Osteoblast (primary cell): ENCODE measurements at regions not wholly inside any gene's neighbourhood (a gene's known extent, or its start where the extent isn't known, plus 50 kb on each side); places are given as distances from the start of the nearest gene placed in this dataset.

ENCODE experiments used
- DNase-seq: peaks from one replicate; pipeline ENCODE4 v3.0.0; 2011; ENCODE audit warnings: low spot score, mixed read lengths; ENCODE audit not compliant: insufficient read length; ENCODE audit errors: missing footprints
- H2AFZ ChIP-seq: 2 replicates; pipeline ENCODE4 v1.6.0; 2011; ENCODE audit warnings: mild to moderate bottlenecking, low read length
- H3K27ac ChIP-seq: 2 replicates; pipeline ENCODE4 v1.5.1; 2011; ENCODE audit warnings: mild to moderate bottlenecking, low read depth, low read length, moderate library complexity
- H3K27me3 ChIP-seq: 2 replicates; pipeline ENCODE4 v1.6.0; 2012; ENCODE audit warnings: mild to moderate bottlenecking, control low read depth, inconsistent platforms, low read length, moderate library complexity; ENCODE audit not compliant: insufficient read depth
- H3K36me3 ChIP-seq: 2 replicates; pipeline ENCODE4 v1.5.1; 2011; ENCODE audit warnings: mild to moderate bottlenecking, low read length, control low read depth, moderate library complexity; ENCODE audit not compliant: insufficient read depth
- H3K4me1 ChIP-seq: 2 replicates; pipeline ENCODE4 v1.5.1; 2011; ENCODE audit warnings: mild to moderate bottlenecking, low read length, control low read depth, moderate library complexity; ENCODE audit not compliant: insufficient read depth
- H3K4me2 ChIP-seq: 2 replicates; pipeline ENCODE4 v1.6.0; 2011; ENCODE audit warnings: mild to moderate bottlenecking, low read length; ENCODE audit not compliant: insufficient read depth
- H3K4me3 ChIP-seq: fragments of 200-600 bp; sonication (generic); 3 replicates; pipeline ENCODE4 v1.5.1; 2012; ENCODE audit warnings: mild to moderate bottlenecking, low read length, inconsistent platforms; ENCODE audit not compliant: insufficient read depth
- H3K79me2 ChIP-seq: 2 replicates; pipeline ENCODE4 v1.6.0; 2012; ENCODE audit warnings: mild to moderate bottlenecking, low read length, control low read depth, inconsistent platforms; ENCODE audit not compliant: insufficient read depth
- H3K9me3 ChIP-seq: 2 replicates; pipeline ENCODE4 v1.5.1; 2011; ENCODE audit warnings: low read depth, low read length, control low read depth
- H4K20me1 ChIP-seq: 2 replicates; pipeline ENCODE4 v1.6.0; 2012; ENCODE audit warnings: mild to moderate bottlenecking, low read length, control low read depth; ENCODE audit not compliant: insufficient read depth
- CTCF ChIP-seq: IDR thresholded peaks from 2 replicates; pipeline ENCODE4 v1.5.1; 2011; ENCODE audit warnings: mild to moderate bottlenecking, low read depth, low read length, moderate library complexity; ENCODE audit errors: extremely low read depth

- H2AFZ ChIP-seq = no peak overlapping the region
- no peaks in the 10 kb centered on the region for H3K36me3 ChIP-seq
- H3K4me1 ChIP-seq = no peaks in the 10 kb centered on the region
- peaks cover 28% of the 10 kb centered on the region for H3K27me3 ChIP-seq
- no peaks in the 10 kb centered on the region for H3K79me2 ChIP-seq
- no peaks in the 10 kb centered on the region for H4K20me1 ChIP-seq
- H3K4me2 ChIP-seq = no peak overlapping the region
- no peak overlapping the region for H3K27ac ChIP-seq
- TF ChIP-seq CTCF = no peak
- H3K4me3 ChIP-seq = no peak overlapping the region
- H3K9me3 ChIP-seq = no peaks in the 10 kb centered on the region
- DNase-seq = no peak
These were observed 83.8 kb downstream of the GATA6 start for GRCh38 chr18:22253156-22253555.
